ENCODE measurements at regions not wholly inside any gene's neighbourhood (a gene's known extent, or its start where the extent isn't known, plus 50 kb on each side); places are given as distances from the start of the nearest gene placed in this dataset.
"Not testable (repeated sequence)": the region's sequence is repeated elsewhere in the genome, so short reads cannot be mapped to it uniquely, and the experiment has no call there.

- TF ChIP-seq EP300 (IDR thresholded peaks at IDR 0.05) (no peak), POLR2A (IDR thresholded peaks at IDR 0.05) (no peak), CTCF (IDR thresholded peaks at IDR 0.05) (no peak)
- H3K27ac ChIP-seq, result no peak overlapping the region
- H3K36me3 ChIP-seq, result no peaks in the 10 kb centered on the region
- no peaks in the 10 kb centered on the region for H3K4me1 ChIP-seq
- no peaks in the 10 kb centered on the region for H3K9me3 ChIP-seq
- no peak for DNase-seq (ENCODE audit: low spot score in 2 of 2)
- no peaks in the 10 kb centered on the region for H3K27me3 ChIP-seq
- no peak overlapping the region for H3K4me3 ChIP-seq
Observed at GRCh38 chr4:59770601-59771264, 1429.4 kb upstream of the ADGRL3 start.

GRCh38 chr4:59772641-59773139, 1427.4 kb upstream of the ADGRL3 start:
- DNase-seq (ENCODE audit: low spot score in 2 of 2), result no peak
- Histone ChIP-seq H3K27me3 (no peaks in the 10 kb centered on the region), H3K27ac (no peak overlapping the region), H3K36me3 (no peaks in the 10 kb centered on the region), H3K4me3 (no peak overlapping the region), H3K9me3 (no peaks in the 10 kb centered on the region), H3K4me1 (no peaks in the 10 kb centered on the region)
- no peak for TF ChIP-seq POLR2A (IDR thresholded peaks at IDR 0.05)
- TF ChIP-seq CTCF (IDR thresholded peaks at IDR 0.05), result no peak
- TF ChIP-seq EP300 (IDR thresholded peaks at IDR 0.05), result no peak
- 78 to 86% methylated on average over 1 of the region's 1 CpG for WGBS, 2 donors

- DNase-seq (ENCODE audit: low spot score in 2 of 2); H3K4me1 ChIP-seq: not testable (repeated sequence)
- WGBS, 2 donors, result 70 to 86% methylated on average over 2 to 3 of the region's 3 CpGs
Observed at GRCh38 chr4:59780271-59780670, 1419.9 kb upstream of the ADGRL3 start.

GRCh38 chr4:59805176-59805575, 1395.0 kb upstream of the ADGRL3 start:
- WGBS, 2 donors, result 93 to 97% methylated on average over 1 of the region's 1 CpG
- TF ChIP-seq EP300 (IDR thresholded peaks at IDR 0.05) (no peak), POLR2A (IDR thresholded peaks at IDR 0.05) (no peak), CTCF (IDR thresholded peaks at IDR 0.05) (no peak)
- no peak overlapping the region for H3K27ac ChIP-seq
- peaks cover 0 to 4% (median 0%) of the 10 kb centered on the region in 4 donors for H3K9me3 ChIP-seq
- no peak for DNase-seq (ENCODE audit: low spot score in 2 of 2)
- no peak overlapping the region for H3K4me3 ChIP-seq
- H3K4me1 ChIP-seq, result no peaks in the 10 kb centered on the region
- no peaks in the 10 kb centered on the region for H3K27me3 ChIP-seq
- H3K36me3 ChIP-seq, result no peaks in the 10 kb centered on the region

More at GRCh38 chr4:59780271-59780670, 1419.9 kb upstream of the ADGRL3 start:
- H3K27me3 ChIP-seq, H3K9me3 ChIP-seq, H3K36me3 ChIP-seq, H3K27ac ChIP-seq, H3K4me3 ChIP-seq: not testable (repeated sequence)

GRCh38 chr4:59814402-59815010, 1385.6 kb upstream of the ADGRL3 start:
- Histone ChIP-seq H3K9me3 (no peaks in the 10 kb centered on the region), H3K36me3 (no peaks in the 10 kb centered on the region), H3K27me3 (no peaks in the 10 kb centered on the region), H3K4me3 (no peak overlapping the region), H3K27ac (no peak overlapping the region), H3K4me1 (no peaks in the 10 kb centered on the region)
- DNase-seq (ENCODE audit: low spot score in 2 of 2), result no peak
- WGBS, 2 donors, result 73 to 89% methylated on average over 4 of the region's 4 CpGs
- TF ChIP-seq POLR2A (IDR thresholded peaks at IDR 0.05), result no peak
- no peak for TF ChIP-seq CTCF (IDR thresholded peaks at IDR 0.05)
- TF ChIP-seq EP300 (IDR thresholded peaks at IDR 0.05), result no peak

Data from tibial nerve (tissue), 4 donors.